ENCODE measurements at regions not wholly inside any gene's neighbourhood (a gene's known extent, or its start where the extent isn't known, plus 50 kb on each side); places are given as distances from the start of the nearest gene placed in this dataset.

- H3K4me1 Mint-ChIP-seq = peaks cover 4% of the 10 kb centered on the region
- H3K36me3 Mint-ChIP-seq (ENCODE audit: low read depth) = no peaks in the 10 kb centered on the region
- H3K27ac Mint-ChIP-seq = no peak overlapping the region
- peaks cover 3% of the 10 kb centered on the region for H3K9me3 Mint-ChIP-seq
- H3K27me3 Mint-ChIP-seq = peaks cover 2% of the 10 kb centered on the region
- H3K4me3 Mint-ChIP-seq = no peak overlapping the region
- intact Hi-C loops (cut with micrococcal nuclease) = no loop called here
- DNase-seq = no peak
Observed at GRCh38 chr13:75231235-75231634, 250.7 kb downstream of the TBC1D4 start.

GRCh38 chr13:75226733-75227435 lies 255.1 kb downstream of the TBC1D4 start:
- intact Hi-C loops (cut with micrococcal nuclease) = no loop called here

GRCh38 chr13:75226092-75226491 lies 255.9 kb downstream of the TBC1D4 start:
- DNase-seq = no peak
- no peak overlapping the region for H3K27ac Mint-ChIP-seq
- H3K4me1 Mint-ChIP-seq = peaks cover 4% of the 10 kb centered on the region
- H3K36me3 Mint-ChIP-seq (ENCODE audit: low read depth) = no peaks in the 10 kb centered on the region
- H3K27me3 Mint-ChIP-seq = peaks cover 5% of the 10 kb centered on the region
- intact Hi-C loops (cut with micrococcal nuclease) = no loop called here
- H3K9me3 Mint-ChIP-seq = no peaks in the 10 kb centered on the region
- H3K4me3 Mint-ChIP-seq = no peak overlapping the region

More at GRCh38 chr13:75226733-75227435, 255.1 kb downstream of the TBC1D4 start:
- Mint-ChIP-seq H3K9me3 (no peaks in the 10 kb centered on the region), H3K27ac (no peak overlapping the region), H3K27me3 (peaks cover 2% of the 10 kb centered on the region), H3K4me3 (no peak overlapping the region), H3K4me1 (peaks cover 4% of the 10 kb centered on the region), H3K36me3 (ENCODE audit: low read depth) (no peaks in the 10 kb centered on the region)
- DNase-seq = no peak

- DNase-seq = no peak
- no peaks in the 10 kb centered on the region for H3K36me3 Mint-ChIP-seq (ENCODE audit: low read depth)
- no peak overlapping the region for H3K4me3 Mint-ChIP-seq
- peaks cover 5% of the 10 kb centered on the region for H3K27me3 Mint-ChIP-seq
- no peak overlapping the region for H3K27ac Mint-ChIP-seq
- H3K4me1 Mint-ChIP-seq = peaks cover 4% of the 10 kb centered on the region
- intact Hi-C loops (cut with micrococcal nuclease) = no loop called here
- H3K9me3 Mint-ChIP-seq = no peaks in the 10 kb centered on the region
Observed at GRCh38 chr13:75225288-75226032, 256.5 kb downstream of the TBC1D4 start.

- intact Hi-C loops (cut with micrococcal nuclease) = no loop called here
- Mint-ChIP-seq H3K36me3 (ENCODE audit: low read depth) (no peaks in the 10 kb centered on the region), H3K4me3 (no peak overlapping the region), H3K27me3 (peaks cover 11% of the 10 kb centered on the region), H3K4me1 (peaks cover 10% of the 10 kb centered on the region), H3K27ac (no peak overlapping the region), H3K9me3 (no peaks in the 10 kb centered on the region)
- no peak for DNase-seq
Observed at GRCh38 chr13:75224053-75224742, 257.8 kb downstream of the TBC1D4 start.

GRCh38 chr13:75222031-75222430 lies 259.9 kb downstream of the TBC1D4 start:
- H3K36me3 Mint-ChIP-seq (ENCODE audit: low read depth) = no peaks in the 10 kb centered on the region
- H3K4me1 Mint-ChIP-seq = peaks cover 10% of the 10 kb centered on the region
- H3K27me3 Mint-ChIP-seq = peaks cover 28% of the 10 kb centered on the region
- no peaks in the 10 kb centered on the region for H3K9me3 Mint-ChIP-seq
- intact Hi-C loops (cut with micrococcal nuclease) = no loop called here
- H3K27ac Mint-ChIP-seq = no peak overlapping the region
- no peak for DNase-seq
- no peak overlapping the region for H3K4me3 Mint-ChIP-seq

- no peak overlapping the region for H3K27ac Mint-ChIP-seq
- H3K4me1 Mint-ChIP-seq = peaks cover 6% of the 10 kb centered on the region
- DNase-seq = no peak
- H3K4me3 Mint-ChIP-seq = no peak overlapping the region
- intact Hi-C loops (cut with micrococcal nuclease) = loop anchor here (2.0 kb wide), 1 partner anchor 648 kb away; no protein-coding TSS in a partner anchor
- peaks cover 36% of the 10 kb centered on the region for H3K27me3 Mint-ChIP-seq
- no peaks in the 10 kb centered on the region for H3K36me3 Mint-ChIP-seq (ENCODE audit: low read depth)
- no peaks in the 10 kb centered on the region for H3K9me3 Mint-ChIP-seq
Observed at GRCh38 chr13:75220861-75221260, 261.1 kb downstream of the TBC1D4 start.

GRCh38 chr13:75220238-75220542 lies 261.8 kb downstream of the TBC1D4 start:
- H3K27me3 Mint-ChIP-seq = peaks cover 42% of the 10 kb centered on the region

GRCh38 chr13:75219479-75220237 lies 262.3 kb downstream of the TBC1D4 start:
- peak; percentile 95 for DNase-seq
- peak overlapping the region; percentile 66 for H3K4me3 Mint-ChIP-seq
- peaks cover 42% of the 10 kb centered on the region for H3K27me3 Mint-ChIP-seq
- H3K4me1 Mint-ChIP-seq = peaks cover 6% of the 10 kb centered on the region
- no peak overlapping the region for H3K27ac Mint-ChIP-seq
- intact Hi-C loops (cut with micrococcal nuclease) = loop anchor here (2.0 to 10.0 kb wide), 4 partner anchors 647 to 1495 kb away; no protein-coding TSS in a partner anchor
- no peaks in the 10 kb centered on the region for H3K9me3 Mint-ChIP-seq
- H3K36me3 Mint-ChIP-seq (ENCODE audit: low read depth) = no peaks in the 10 kb centered on the region

More at GRCh38 chr13:75220238-75220542, 261.8 kb downstream of the TBC1D4 start:
- H3K36me3 Mint-ChIP-seq (ENCODE audit: low read depth) = no peaks in the 10 kb centered on the region
- no peak for DNase-seq
- intact Hi-C loops (cut with micrococcal nuclease) = loop anchor here (2.0 kb wide), 1 partner anchor 647 kb away; no protein-coding TSS in a partner anchor
- H3K4me3 Mint-ChIP-seq = no peak overlapping the region
- no peak overlapping the region for H3K27ac Mint-ChIP-seq
- H3K9me3 Mint-ChIP-seq = no peaks in the 10 kb centered on the region
- peaks cover 6% of the 10 kb centered on the region for H3K4me1 Mint-ChIP-seq

GRCh38 chr13:75217949-75218348 lies 264.0 kb downstream of the TBC1D4 start:
- no peak for DNase-seq
- no peaks in the 10 kb centered on the region for H3K36me3 Mint-ChIP-seq (ENCODE audit: low read depth)
- H3K9me3 Mint-ChIP-seq = no peaks in the 10 kb centered on the region
- no peak overlapping the region for H3K4me3 Mint-ChIP-seq
- peaks cover 6% of the 10 kb centered on the region for H3K4me1 Mint-ChIP-seq
- H3K27ac Mint-ChIP-seq = no peak overlapping the region
- H3K27me3 Mint-ChIP-seq = peaks cover 44% of the 10 kb centered on the region
- intact Hi-C loops (cut with micrococcal nuclease) = loop anchor here (5.0 to 10.0 kb wide), 3 partner anchors 931 to 1493 kb away; no protein-coding TSS in a partner anchor

- no peaks in the 10 kb centered on the region for H3K9me3 Mint-ChIP-seq
- H3K4me3 Mint-ChIP-seq = no peak overlapping the region
- H3K36me3 Mint-ChIP-seq (ENCODE audit: low read depth) = no peaks in the 10 kb centered on the region
- no peak overlapping the region for H3K27ac Mint-ChIP-seq
- H3K4me1 Mint-ChIP-seq = peaks cover 6% of the 10 kb centered on the region
- intact Hi-C loops (cut with micrococcal nuclease) = loop anchor here (5.0 to 10.0 kb wide), 3 partner anchors 929 to 1491 kb away; no protein-coding TSS in a partner anchor
- DNase-seq = no peak
- H3K27me3 Mint-ChIP-seq = peaks cover 43% of the 10 kb centered on the region
Observed at GRCh38 chr13:75216038-75216437, 265.9 kb downstream of the TBC1D4 start.

GRCh38 chr13:75214846-75215245 lies 267.1 kb downstream of the TBC1D4 start:
- Mint-ChIP-seq H3K36me3 (ENCODE audit: low read depth) (no peaks in the 10 kb centered on the region), H3K4me3 (no peak overlapping the region), H3K9me3 (no peaks in the 10 kb centered on the region), H3K4me1 (peaks cover 5% of the 10 kb centered on the region), H3K27me3 (peaks cover 39% of the 10 kb centered on the region), H3K27ac (no peak overlapping the region)
- intact Hi-C loops (cut with micrococcal nuclease) = loop anchor here (5.0 to 10.0 kb wide), 3 partner anchors 928 to 1490 kb away; no protein-coding TSS in a partner anchor
- DNase-seq = no peak

- no peak for DNase-seq
- Mint-ChIP-seq H3K9me3 (peaks cover 5% of the 10 kb centered on the region), H3K27ac (no peak overlapping the region), H3K4me1 (no peaks in the 10 kb centered on the region), H3K4me3 (no peak overlapping the region), H3K27me3 (peaks cover 4% of the 10 kb centered on the region), H3K36me3 (ENCODE audit: low read depth) (no peaks in the 10 kb centered on the region)
- intact Hi-C loops (cut with micrococcal nuclease) = no loop called here
Observed at GRCh38 chr13:75202981-75203380, 279.0 kb downstream of the TBC1D4 start.

All from activated CD4-positive, alpha-beta T cell treated with anti-CD3 and anti-CD28 coated beads, Interleukin-2, amount 10 ng/mL, durations not matched to agents 24 days and 14 days (primary cell).